ENCODE measurements at regions not wholly inside any gene's neighbourhood (a gene's known extent, or its start where the extent isn't known, plus 50 kb on each side); places are given as distances from the start of the nearest gene placed in this dataset.

DNA sequence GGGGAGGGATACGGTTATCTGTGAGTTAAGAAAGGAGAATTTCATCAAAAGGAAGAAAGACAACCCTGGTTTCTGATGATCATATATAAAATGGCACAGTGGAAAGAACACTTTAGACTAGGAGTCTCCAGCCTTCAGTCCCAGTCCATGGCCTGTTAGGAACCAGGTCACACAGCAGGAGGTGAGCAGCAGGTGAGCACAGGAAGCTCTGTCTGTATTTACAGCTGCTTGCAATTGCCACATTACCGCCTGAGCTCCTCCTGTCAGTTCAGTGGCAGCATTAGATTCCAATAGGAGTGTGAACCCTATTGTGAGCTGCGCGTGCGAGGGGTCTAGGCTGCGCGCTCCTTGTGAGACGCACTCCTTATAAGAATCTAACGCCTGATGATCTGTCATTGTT is 137.9 kb downstream of the BTG1 start:
- no peak overlapping the region for H3K4me3 ChIP-seq (ENCODE audit: insufficient read depth, low read length, poor library complexity, severe bottlenecking)
- H3K9me3 ChIP-seq (ENCODE audit: insufficient read depth, low read length), result no peaks in the 10 kb centered on the region
- TF ChIP-seq EZH2phosphoT487 (conservative IDR thresholded peaks at IDR 0.05; ENCODE audit: low read length), result no peak
- TF ChIP-seq, protein P1, sequence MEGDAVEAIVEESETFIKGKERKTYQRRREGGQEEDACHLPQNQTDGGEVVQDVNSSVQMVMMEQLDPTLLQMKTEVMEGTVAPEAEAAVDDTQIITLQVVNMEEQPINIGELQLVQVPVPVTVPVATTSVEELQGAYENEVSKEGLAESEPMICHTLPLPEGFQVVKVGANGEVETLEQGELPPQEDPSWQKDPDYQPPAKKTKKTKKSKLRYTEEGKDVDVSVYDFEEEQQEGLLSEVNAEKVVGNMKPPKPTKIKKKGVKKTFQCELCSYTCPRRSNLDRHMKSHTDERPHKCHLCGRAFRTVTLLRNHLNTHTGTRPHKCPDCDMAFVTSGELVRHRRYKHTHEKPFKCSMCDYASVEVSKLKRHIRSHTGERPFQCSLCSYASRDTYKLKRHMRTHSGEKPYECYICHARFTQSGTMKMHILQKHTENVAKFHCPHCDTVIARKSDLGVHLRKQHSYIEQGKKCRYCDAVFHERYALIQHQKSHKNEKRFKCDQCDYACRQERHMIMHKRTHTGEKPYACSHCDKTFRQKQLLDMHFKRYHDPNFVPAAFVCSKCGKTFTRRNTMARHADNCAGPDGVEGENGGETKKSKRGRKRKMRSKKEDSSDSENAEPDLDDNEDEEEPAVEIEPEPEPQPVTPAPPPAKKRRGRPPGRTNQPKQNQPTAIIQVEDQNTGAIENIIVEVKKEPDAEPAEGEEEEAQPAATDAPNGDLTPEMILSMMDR (IDR thresholded peaks at IDR 0.05; ENCODE audit: insufficient read depth, low read length, poor library complexity, severe bottlenecking), result no peak
- no peak overlapping the region for H3K27ac ChIP-seq (ENCODE audit: low read depth, low read length)
- H2AFZ ChIP-seq (ENCODE audit: low read depth, low read length, severe bottlenecking), result no peak overlapping the region
- no peaks in the 10 kb centered on the region for H3K9me2 ChIP-seq (replicated peaks; ENCODE audit: insufficient read depth, low read length)
- no peaks in the 10 kb centered on the region for H3K79me2 ChIP-seq (ENCODE audit: insufficient read depth, low read length)
- H3K9ac ChIP-seq (ENCODE audit: low read length), result no peak overlapping the region
- H3K27me3 ChIP-seq (ENCODE audit: low read length), result no peaks in the 10 kb centered on the region
- H3K4me2 ChIP-seq (ENCODE audit: low read depth, low read length, poor library complexity, severe bottlenecking), result no peak overlapping the region
- H3F3A ChIP-seq (ENCODE audit: insufficient read depth), result no peaks in the 10 kb centered on the region
- no peaks in the 10 kb centered on the region for H3K36me3 ChIP-seq (ENCODE audit: low read length)
- no peaks in the 10 kb centered on the region for H4K20me1 ChIP-seq (ENCODE audit: low read depth, low read length)

DNA sequence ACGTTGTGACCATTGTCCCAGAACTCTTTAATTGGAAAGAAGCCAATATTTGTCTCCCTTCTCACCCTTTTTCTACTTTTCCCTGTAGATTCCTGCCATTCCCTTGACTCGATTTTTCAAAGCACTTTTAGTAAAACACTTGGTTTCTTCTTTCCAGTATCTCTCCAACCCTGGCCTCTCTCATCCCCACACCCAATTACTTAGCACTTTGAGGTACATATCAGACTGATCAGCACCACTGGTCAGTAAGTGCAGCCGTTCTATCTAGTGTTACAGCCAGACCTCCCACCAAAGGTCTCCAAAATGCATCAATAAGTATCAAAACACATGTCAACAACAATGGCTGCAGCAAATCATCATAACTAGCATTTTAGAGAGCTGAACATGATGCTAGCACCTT is 141.9 kb downstream of the BTG1 start:
- no peak overlapping the region for H3K9ac ChIP-seq (ENCODE audit: low read length)

DNA sequence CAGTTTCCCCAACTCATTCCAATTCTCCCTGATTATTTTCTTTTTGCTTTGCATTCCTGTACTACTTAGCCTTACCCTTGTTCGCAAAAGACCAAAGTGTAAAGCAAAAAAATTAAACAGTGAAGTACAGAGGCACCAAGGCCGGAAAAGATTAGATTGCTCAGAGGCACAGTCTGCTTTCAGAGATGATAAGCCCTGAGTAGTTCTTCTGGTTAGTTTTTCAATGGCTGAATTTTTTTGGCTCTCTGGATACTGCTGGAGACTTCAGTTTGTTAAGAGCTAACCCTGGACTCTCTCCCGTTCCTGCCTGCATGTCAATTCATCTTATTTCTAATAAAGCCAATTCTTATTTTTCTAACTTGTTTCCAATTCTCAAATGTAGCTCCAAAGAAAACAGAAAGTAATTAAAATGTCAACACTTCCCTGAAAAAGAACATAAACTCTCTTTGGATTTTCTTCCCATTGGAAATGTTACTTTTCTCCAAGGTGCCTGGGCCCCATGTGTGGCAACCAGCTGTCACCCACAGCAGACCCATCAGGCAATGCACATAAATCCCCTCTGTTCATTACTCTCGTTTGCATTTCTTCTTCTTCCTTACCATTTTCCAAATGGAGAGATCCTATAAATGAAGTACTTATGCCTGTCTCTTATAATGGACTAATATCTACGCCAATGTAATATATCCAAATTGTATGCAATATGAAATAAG is 142.8 kb downstream of the BTG1 start:
- Histone ChIP-seq H3K27ac (ENCODE audit: low read depth, low read length) (no peak overlapping the region), H3K4me3 (ENCODE audit: insufficient read depth, low read length, poor library complexity, severe bottlenecking) (no peak overlapping the region), H3K36me3 (ENCODE audit: low read length) (no peaks in the 10 kb centered on the region)

More for the DNA sequence above, 141.9 kb downstream of the BTG1 start:
- Histone ChIP-seq H3K36me3 (ENCODE audit: low read length) (no peaks in the 10 kb centered on the region), H3K9me2 (replicated peaks; ENCODE audit: insufficient read depth, low read length) (no peaks in the 10 kb centered on the region), H2AFZ (ENCODE audit: low read depth, low read length, severe bottlenecking) (no peak overlapping the region), H3K79me2 (ENCODE audit: insufficient read depth, low read length) (no peaks in the 10 kb centered on the region), H3K27me3 (ENCODE audit: low read length) (no peaks in the 10 kb centered on the region), H3K4me2 (ENCODE audit: low read depth, low read length, poor library complexity, severe bottlenecking) (no peak overlapping the region), H3K27ac (ENCODE audit: low read depth, low read length) (no peak overlapping the region), H3K4me3 (ENCODE audit: insufficient read depth, low read length, poor library complexity, severe bottlenecking) (no peak overlapping the region), H4K20me1 (ENCODE audit: low read depth, low read length) (no peaks in the 10 kb centered on the region), H3K9me3 (ENCODE audit: insufficient read depth, low read length) (no peaks in the 10 kb centered on the region), H3F3A (ENCODE audit: insufficient read depth) (no peaks in the 10 kb centered on the region)
- no peak for TF ChIP-seq EZH2phosphoT487 (conservative IDR thresholded peaks at IDR 0.05; ENCODE audit: low read length)
- TF ChIP-seq, protein P1 (IDR thresholded peaks at IDR 0.05; ENCODE audit: insufficient read depth, low read length, poor library complexity, severe bottlenecking), result no peak

More for the DNA sequence above, 142.8 kb downstream of the BTG1 start:
- Histone ChIP-seq H3K9me3 (ENCODE audit: insufficient read depth, low read length) (no peaks in the 10 kb centered on the region), H3K79me2 (ENCODE audit: insufficient read depth, low read length) (no peaks in the 10 kb centered on the region), H3K9me2 (replicated peaks; ENCODE audit: insufficient read depth, low read length) (no peaks in the 10 kb centered on the region), H4K20me1 (ENCODE audit: low read depth, low read length) (no peaks in the 10 kb centered on the region), H3K4me2 (ENCODE audit: low read depth, low read length, poor library complexity, severe bottlenecking) (no peak overlapping the region), H3K9ac (ENCODE audit: low read length) (no peak overlapping the region), H2AFZ (ENCODE audit: low read depth, low read length, severe bottlenecking) (no peak overlapping the region), H3F3A (ENCODE audit: insufficient read depth) (no peaks in the 10 kb centered on the region), H3K27me3 (ENCODE audit: low read length) (no peaks in the 10 kb centered on the region)
- TF ChIP-seq EZH2phosphoT487 (conservative IDR thresholded peaks at IDR 0.05; ENCODE audit: low read length), result no peak
- TF ChIP-seq, protein P1 (IDR thresholded peaks at IDR 0.05; ENCODE audit: insufficient read depth, low read length, poor library complexity, severe bottlenecking), result no peak

Data from SU-DHL-6 (cell line).